A673 (cell line): ENCODE measurements at regions not wholly inside any gene's neighbourhood (a gene's known extent, or its start where the extent isn't known, plus 50 kb on each side); places are given as distances from the start of the nearest gene placed in this dataset.

Experiments used
- BruUV-seq: library from RNA; stranded (reverse); fragments of 400-500 nt; replicated peaks from 2 replicates; lab custom pipeline; 2021; lab: Mats Ljungman, UMichigan
- CTCF ChIA-PET: fragments of 300-600 bp; sonication (Branson Sonifier 250); formaldehyde crosslinking; loops from one replicate; lab custom pipeline; 2022; ENCODE audit warnings: antibody characterized with exemption; lab: Charles Lee
- POLR2A ChIA-PET: fragments of 300-600 bp; sonication (Branson Sonifier 250); formaldehyde crosslinking; loops from one replicate; lab custom pipeline; 2022; ENCODE audit warnings: antibody characterized with exemption; ENCODE audit not compliant: low non-redundant PET; lab: Charles Lee
- DNase-seq: peaks from one replicate; pipeline ENCODE4 v3.0.0-alpha.2; 2015; ENCODE audit warnings: low spot score
- H3K27ac ChIP-seq: fragments of 200-600 bp; sonication (generic); 2 replicates; pipeline ENCODE4 v1.5.1; 2016; ENCODE audit warnings: mixed run types, low read depth, mild to moderate bottlenecking, mixed read lengths, antibody characterized with exemption, low read length; ENCODE audit not compliant: poor library complexity, severe bottlenecking
- H3K27me3 ChIP-seq: fragments of 200-600 bp; sonication (generic); replicated peaks from 2 replicates; pipeline ENCODE4 v1.6.1; 2017; ENCODE audit warnings: mixed run types, low read depth, mild to moderate bottlenecking, mixed read lengths, antibody characterized with exemption, low read length; ENCODE audit not compliant: insufficient read depth, poor library complexity
- H3K36me3 ChIP-seq: fragments of 200-600 bp; sonication (generic); 2 replicates; pipeline ENCODE4 v1.6.1; 2016; ENCODE audit warnings: mixed run types, mild to moderate bottlenecking, mixed read lengths, antibody characterized with exemption, low read length; ENCODE audit not compliant: insufficient read depth, poor library complexity, severe bottlenecking
- H3K4me1 ChIP-seq: fragments of 200-600 bp; sonication (generic); 2 replicates; pipeline ENCODE4 v1.6.1; 2017; ENCODE audit warnings: mixed run types, mild to moderate bottlenecking, mixed read lengths, antibody characterized with exemption, low read length; ENCODE audit not compliant: insufficient read depth, poor library complexity, severe bottlenecking
- H3K4me3 ChIP-seq: fragments of 200-600 bp; sonication (generic); 2 replicates; pipeline ENCODE4 v1.5.1; 2016; ENCODE audit warnings: low read depth, mixed run types, mild to moderate bottlenecking, mixed read lengths, low read length; ENCODE audit not compliant: poor library complexity, severe bottlenecking
- H3K9me3 ChIP-seq: fragments of 200-600 bp; sonication (generic); 2 replicates; pipeline ENCODE4 v1.6.1; 2016; ENCODE audit warnings: mixed run types, low read depth, mild to moderate bottlenecking, mixed read lengths, antibody characterized with exemption, low read length; ENCODE audit not compliant: poor library complexity, severe bottlenecking
- CTCF ChIP-seq: fragments of 300-800, 200-600 bp; sonication (generic); conservative IDR thresholded peaks from 2 replicates; pipeline ENCODE4 v1.5.1; 2017; ENCODE audit warnings: low read depth, mild to moderate bottlenecking, antibody characterized with exemption, low read length, moderate library complexity, mixed read lengths
- EZH2 ChIP-seq: fragments of 200-600 bp; sonication (generic); IDR thresholded peaks from 2 replicates; pipeline ENCODE4 v1.6.1; 2017; ENCODE audit warnings: borderline replicate concordance, low read depth, mild to moderate bottlenecking, mixed read lengths, antibody characterized with exemption, low read length; ENCODE audit not compliant: poor library complexity, severe bottlenecking
- intact Hi-C: fragments of 100-400 bp; cut with micrococcal nuclease; formaldehyde crosslinking; loops from one replicate; pipeline ENCODE4 v1.10.0; 2022; ENCODE audit not compliant: unreplicated experiment

DNA sequence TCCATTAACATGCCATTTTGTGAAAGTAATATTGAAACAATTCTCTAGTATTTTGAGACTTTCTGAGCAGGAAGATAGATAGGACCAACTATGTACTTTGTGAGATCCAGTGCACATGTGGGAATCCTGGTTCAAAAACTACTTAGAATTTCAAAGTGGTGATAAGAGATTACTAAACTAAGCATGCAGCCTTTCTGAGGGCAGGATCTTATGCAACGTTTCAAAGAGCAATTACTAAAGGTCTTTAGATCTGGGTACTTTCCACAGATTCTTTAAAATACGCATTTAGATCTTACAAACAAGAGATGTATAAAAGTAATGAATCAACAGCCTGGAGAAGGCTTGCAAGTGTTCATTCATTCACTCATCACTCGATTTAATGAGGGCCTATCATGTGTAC lies 124.4 kb upstream of the TRIB2 start:
- H3K4me1 ChIP-seq: no peaks in the 10 kb centered on the region
- DNase-seq: no peak
- POLR2A ChIA-PET: no interaction called here
- TF ChIP-seq CTCF: no peak
- no peak for TF ChIP-seq EZH2
- no peaks in the 10 kb centered on the region for H3K9me3 ChIP-seq
- no TSS peak for BruUV-seq
- H3K27ac ChIP-seq: no peak overlapping the region
- intact Hi-C loops: no loop called here
- H3K36me3 ChIP-seq: no peaks in the 10 kb centered on the region
- no peaks in the 10 kb centered on the region for H3K27me3 ChIP-seq
- CTCF ChIA-PET: no interaction called here
- H3K4me3 ChIP-seq: no peak overlapping the region

DNA sequence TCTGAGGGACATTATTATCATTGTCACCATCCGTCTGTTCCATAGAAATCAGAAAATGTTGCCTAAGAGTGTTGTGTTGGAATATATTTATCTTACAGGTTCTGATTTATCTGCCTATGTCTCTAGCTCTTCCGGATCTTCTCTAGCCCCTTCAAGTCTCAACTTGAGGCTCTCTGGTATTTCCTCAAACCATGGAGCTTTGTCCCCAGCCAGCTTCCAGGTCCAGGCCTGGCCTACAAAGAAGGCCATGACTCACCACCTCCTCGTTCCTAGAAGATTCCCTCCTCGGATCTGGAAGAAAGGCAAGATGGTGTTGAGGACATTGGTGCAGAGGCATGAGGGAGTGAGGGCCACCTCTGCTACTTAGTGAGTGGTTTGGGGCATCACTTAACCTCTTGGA lies 122.1 kb upstream of the TRIB2 start:
- no TSS peak for BruUV-seq
- Histone ChIP-seq H3K4me1 (no peaks in the 10 kb centered on the region), H3K9me3 (no peaks in the 10 kb centered on the region), H3K27ac (no peak overlapping the region), H3K27me3 (no peaks in the 10 kb centered on the region), H3K36me3 (no peaks in the 10 kb centered on the region), H3K4me3 (no peak overlapping the region)
- POLR2A ChIA-PET: no interaction called here
- no peak for DNase-seq
- CTCF ChIA-PET: no interaction called here
- TF ChIP-seq CTCF: no peak
- TF ChIP-seq EZH2: no peak
- intact Hi-C loops: no loop called here

- DNase-seq: no peak
- Histone ChIP-seq H3K9me3 (no peaks in the 10 kb centered on the region), H3K4me3 (no peak overlapping the region), H3K4me1 (no peaks in the 10 kb centered on the region), H3K27ac (no peak overlapping the region), H3K27me3 (no peaks in the 10 kb centered on the region), H3K36me3 (no peaks in the 10 kb centered on the region)
- no peak for TF ChIP-seq EZH2
- no peak for TF ChIP-seq CTCF
- ChIA-PET POLR2A (no interaction called here), CTCF (no interaction called here)
- BruUV-seq: no TSS peak
- intact Hi-C loops: no loop called here
Measured at GRCh38 chr2:12596771-12597170, 120.0 kb upstream of the TRIB2 start.
